ENCODE measurements at regions not wholly inside any gene's neighbourhood (a gene's known extent, or its start where the extent isn't known, plus 50 kb on each side); places are given as distances from the start of the nearest gene placed in this dataset.

GRCh38 chr2:116979916-116980764, 834.4 kb upstream of the DDX18 start:
- Histone ChIP-seq H3K9me3 (ENCODE audit: low read length) (no peaks in the 10 kb centered on the region), H4K20me1 (ENCODE audit: insufficient read depth, low read length) (no peaks in the 10 kb centered on the region), H2AFZ (ENCODE audit: low read length) (no peak overlapping the region), H3K36me3 (ENCODE audit: insufficient read depth, low read length) (no peaks in the 10 kb centered on the region), H3K9me2 (ENCODE audit: insufficient read depth, low read length) (no peaks in the 10 kb centered on the region), H3K4me1 (ENCODE audit: insufficient read depth, low read length, poor library complexity, severe bottlenecking) (no peaks in the 10 kb centered on the region), H3K4me3 (ENCODE audit: low read depth, low read length, poor library complexity, severe bottlenecking) (no peak overlapping the region), H3K27ac (ENCODE audit: low read depth, low read length, poor library complexity, severe bottlenecking) (no peak overlapping the region), H3K79me2 (ENCODE audit: insufficient read depth, low read depth, low read length) (no peaks in the 10 kb centered on the region), H3K4me2 (ENCODE audit: low read length) (no peak overlapping the region)
- BruUV-seq (replicated peaks), result no TSS peak
- intact Hi-C loops (cut with micrococcal nuclease; ENCODE audit: unreplicated experiment), result no loop called here
- no peak for TF ChIP-seq EZH2phosphoT487 (IDR thresholded peaks at IDR 0.05; ENCODE audit: borderline replicate concordance, low read depth, low read length)
- no peak for TF ChIP-seq CTCF (conservative IDR thresholded peaks at IDR 0.05; ENCODE audit: low read length)
- DNase-seq (ENCODE audit: low spot score), result no peak
- ChIA-PET POLR2A (no interaction called here), CTCF (ENCODE audit: unreplicated experiment) (no interaction called here)

- DNase-seq (ENCODE audit: low spot score), result no peak
- no peak for TF ChIP-seq CTCF (conservative IDR thresholded peaks at IDR 0.05; ENCODE audit: low read length)
- no peak for TF ChIP-seq EZH2phosphoT487 (IDR thresholded peaks at IDR 0.05; ENCODE audit: borderline replicate concordance, low read depth, low read length)
- ChIA-PET CTCF (ENCODE audit: unreplicated experiment) (no interaction called here), POLR2A (no interaction called here)
- H3K4me1 ChIP-seq (ENCODE audit: insufficient read depth, low read length, poor library complexity, severe bottlenecking), result no peaks in the 10 kb centered on the region
- H3K36me3 ChIP-seq (ENCODE audit: insufficient read depth, low read length), result no peaks in the 10 kb centered on the region
- no peak overlapping the region for H3K4me3 ChIP-seq (ENCODE audit: low read depth, low read length, poor library complexity, severe bottlenecking)
- H3K9me3 ChIP-seq (ENCODE audit: low read length), result no peaks in the 10 kb centered on the region
- H3K79me2 ChIP-seq (ENCODE audit: insufficient read depth, low read depth, low read length), result no peaks in the 10 kb centered on the region
- intact Hi-C loops (cut with micrococcal nuclease; ENCODE audit: unreplicated experiment), result no loop called here
- H3K4me2 ChIP-seq (ENCODE audit: low read length), result no peak overlapping the region
- H3K27ac ChIP-seq (ENCODE audit: low read depth, low read length, poor library complexity, severe bottlenecking), result no peak overlapping the region
- BruUV-seq (replicated peaks), result no TSS peak
- H2AFZ ChIP-seq (ENCODE audit: low read length), result no peak overlapping the region
- H4K20me1 ChIP-seq (ENCODE audit: insufficient read depth, low read length), result no peaks in the 10 kb centered on the region
- no peaks in the 10 kb centered on the region for H3K9me2 ChIP-seq (ENCODE audit: insufficient read depth, low read length)
Observed at GRCh38 chr2:116987447-116987846, 827.0 kb upstream of the DDX18 start.

- Histone ChIP-seq H3K9me2 (ENCODE audit: insufficient read depth, low read length) (no peaks in the 10 kb centered on the region), H3K4me1 (ENCODE audit: insufficient read depth, low read length, poor library complexity, severe bottlenecking) (no peaks in the 10 kb centered on the region), H3K79me2 (ENCODE audit: insufficient read depth, low read depth, low read length) (no peaks in the 10 kb centered on the region), H3K27ac (ENCODE audit: low read depth, low read length, poor library complexity, severe bottlenecking) (no peak overlapping the region), H3K4me3 (ENCODE audit: low read depth, low read length, poor library complexity, severe bottlenecking) (no peak overlapping the region), H3K36me3 (ENCODE audit: insufficient read depth, low read length) (no peaks in the 10 kb centered on the region), H4K20me1 (ENCODE audit: insufficient read depth, low read length) (no peaks in the 10 kb centered on the region), H2AFZ (ENCODE audit: low read length) (no peak overlapping the region), H3K4me2 (ENCODE audit: low read length) (no peak overlapping the region), H3K9me3 (ENCODE audit: low read length) (no peaks in the 10 kb centered on the region)
- BruUV-seq (replicated peaks), result no TSS peak
- CTCF ChIA-PET (ENCODE audit: unreplicated experiment), result no interaction called here
- intact Hi-C loops (cut with micrococcal nuclease; ENCODE audit: unreplicated experiment), result no loop called here
- TF ChIP-seq EZH2phosphoT487 (IDR thresholded peaks at IDR 0.05; ENCODE audit: borderline replicate concordance, low read depth, low read length) (no peak), CTCF (conservative IDR thresholded peaks at IDR 0.05; ENCODE audit: low read length) (no peak)
- no peak for DNase-seq (ENCODE audit: low spot score)
- POLR2A ChIA-PET, result no interaction called here
Observed at GRCh38 chr2:116988303-116988702, 826.2 kb upstream of the DDX18 start.
